H1 (cell line): ENCODE measurements at regions not wholly inside any gene's neighbourhood (a gene's known extent, or its start where the extent isn't known, plus 50 kb on each side); places are given as distances from the start of the nearest gene placed in this dataset.

Source experiments
- BRCA1 ChIP-seq: IDR thresholded peaks from 2 replicates; pipeline ENCODE4 v1.6.1; 2012; ENCODE audit warnings: low read depth, low read length, improper control_type of control experiment
- CEBPB ChIP-seq: IDR thresholded peaks from 2 replicates; pipeline ENCODE4 v1.6.1; 2012; ENCODE audit warnings: low read depth, low read length
- CHD7 ChIP-seq: fragments of 300-600 bp; sonication (generic); IDR thresholded peaks from 2 replicates; pipeline ENCODE4 v1.7.1; 2012; ENCODE audit warnings: low read length, moderate library complexity, mild to moderate bottlenecking, inconsistent platforms; ENCODE audit not compliant: insufficient replicate concordance

GRCh38 chr2:17223211-17223610 lies 295.0 kb downstream of the RAD51AP2 start (continued):
- TF ChIP-seq CHD7 (no peak), CEBPB (no peak), BRCA1 (no peak)
